ENCODE measurements at regions not wholly inside any gene's neighbourhood (a gene's known extent, or its start where the extent isn't known, plus 50 kb on each side); places are given as distances from the start of the nearest gene placed in this dataset.

DNA sequence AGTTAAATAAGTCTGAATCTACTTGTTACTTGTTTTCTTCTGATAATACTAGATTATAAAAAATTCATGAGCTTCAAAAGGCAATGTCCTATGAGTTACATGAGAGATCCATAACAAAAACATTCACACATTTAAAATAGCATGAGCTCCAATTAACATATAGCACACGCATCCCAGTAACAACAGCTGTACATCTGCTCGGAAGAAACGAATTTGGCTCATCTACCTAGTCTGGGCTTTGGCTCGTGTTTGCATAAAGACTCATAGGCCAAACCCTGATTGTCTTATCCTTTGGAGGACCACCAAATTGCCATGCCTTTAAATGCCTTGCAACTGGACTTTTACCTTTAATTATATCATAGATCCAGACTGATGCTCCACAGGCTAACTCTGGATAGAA is 259.7 kb upstream of the CHD6 start:
- POLR2A ChIA-PET = no interaction called here
- no peak for DNase-seq (ENCODE audit: extremely low spot score)
- CTCF ChIA-PET = interaction anchor here (0.7 kb wide), 1 partner anchor 140 kb away, joined by 4 read pairs; no protein-coding TSS in a partner anchor
- TF ChIP-seq TARDBP (IDR thresholded peaks at IDR 0.05) (no peak), CTBP1 (IDR thresholded peaks at IDR 0.05; ENCODE audit: borderline replicate concordance) (no peak), NFRKB (IDR thresholded peaks at IDR 0.05) (no peak), BHLHE40 (IDR thresholded peaks at IDR 0.05; ENCODE audit: borderline replicate concordance) (no peak), FOXM1 (IDR thresholded peaks at IDR 0.05; ENCODE audit: borderline replicate concordance) (no peak), PKNOX1 (IDR thresholded peaks at IDR 0.05) (no peak), L3MBTL2 (conservative IDR thresholded peaks at IDR 0.05) (no peak), HDGF (IDR thresholded peaks at IDR 0.05; ENCODE audit: borderline replicate concordance) (no peak), SUZ12 (IDR thresholded peaks at IDR 0.05) (no peak), LEF1 (IDR thresholded peaks at IDR 0.05; ENCODE audit: borderline replicate concordance) (no peak), SP1 (IDR thresholded peaks at IDR 0.05) (no peak), FOXA1 (IDR thresholded peaks at IDR 0.05) (no peak), ARNT (IDR thresholded peaks at IDR 0.05) (no peak), ELF4 (IDR thresholded peaks at IDR 0.05) (no peak), FOXK2 (IDR thresholded peaks at IDR 0.05) (no peak), ZNF384 (IDR thresholded peaks at IDR 0.05) (no peak)

DNA sequence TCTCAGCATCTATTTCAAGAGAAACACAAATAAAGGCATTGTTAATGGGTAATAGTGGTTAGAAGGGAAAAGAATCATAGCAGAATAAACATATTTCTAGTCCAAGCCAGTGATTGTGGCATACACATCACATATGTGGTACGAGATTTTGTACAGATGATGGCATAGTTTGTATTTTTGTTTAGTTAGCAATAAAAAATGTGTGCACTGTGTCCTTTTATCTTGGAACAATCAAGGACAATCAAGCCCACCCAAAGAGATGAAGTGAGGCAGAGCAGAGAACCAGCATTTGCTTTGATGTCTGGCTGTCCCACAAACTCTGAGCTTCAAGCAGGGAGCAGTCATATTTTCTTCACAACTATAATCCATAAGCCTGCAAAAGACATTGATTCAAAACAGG is 256.5 kb upstream of the CHD6 start:
- DNase-seq (ENCODE audit: extremely low spot score) = no peak
- CTCF ChIA-PET = no interaction called here

GRCh38 chr20:41872930-41873329 is 254.8 kb upstream of the CHD6 start:
- CTCF ChIA-PET = no interaction called here
- TF ChIP-seq ARNT (IDR thresholded peaks at IDR 0.05) = no peak
- TF ChIP-seq SUZ12 (IDR thresholded peaks at IDR 0.05) = no peak
- no peak for TF ChIP-seq ZNF384 (IDR thresholded peaks at IDR 0.05)
- no peak for TF ChIP-seq FOXK2 (IDR thresholded peaks at IDR 0.05)
- TF ChIP-seq L3MBTL2 (conservative IDR thresholded peaks at IDR 0.05) = no peak
- no peak for TF ChIP-seq CTBP1 (IDR thresholded peaks at IDR 0.05; ENCODE audit: borderline replicate concordance)
- no peak for TF ChIP-seq TARDBP (IDR thresholded peaks at IDR 0.05)
- TF ChIP-seq LEF1 (IDR thresholded peaks at IDR 0.05; ENCODE audit: borderline replicate concordance) = no peak
- no peak for TF ChIP-seq ELF4 (IDR thresholded peaks at IDR 0.05)
- TF ChIP-seq FOXM1 (IDR thresholded peaks at IDR 0.05; ENCODE audit: borderline replicate concordance) = no peak
- TF ChIP-seq BHLHE40 (IDR thresholded peaks at IDR 0.05; ENCODE audit: borderline replicate concordance) = no peak
- no peak for TF ChIP-seq NFRKB (IDR thresholded peaks at IDR 0.05)
- TF ChIP-seq PKNOX1 (IDR thresholded peaks at IDR 0.05) = no peak
- no peak for TF ChIP-seq FOXA1 (IDR thresholded peaks at IDR 0.05)
- POLR2A ChIA-PET = no interaction called here
- DNase-seq (ENCODE audit: extremely low spot score) = no peak

More for the DNA sequence above, 256.5 kb upstream of the CHD6 start:
- TF ChIP-seq LEF1 (IDR thresholded peaks at IDR 0.05; ENCODE audit: borderline replicate concordance) (no peak), NFRKB (IDR thresholded peaks at IDR 0.05) (no peak), CTBP1 (IDR thresholded peaks at IDR 0.05; ENCODE audit: borderline replicate concordance) (no peak), ARNT (IDR thresholded peaks at IDR 0.05) (no peak), ELF4 (IDR thresholded peaks at IDR 0.05) (no peak), BHLHE40 (IDR thresholded peaks at IDR 0.05; ENCODE audit: borderline replicate concordance) (no peak), FOXM1 (IDR thresholded peaks at IDR 0.05; ENCODE audit: borderline replicate concordance) (no peak), FOXA1 (IDR thresholded peaks at IDR 0.05) (no peak), FOXK2 (IDR thresholded peaks at IDR 0.05) (no peak)
- POLR2A ChIA-PET = no interaction called here

DNA sequence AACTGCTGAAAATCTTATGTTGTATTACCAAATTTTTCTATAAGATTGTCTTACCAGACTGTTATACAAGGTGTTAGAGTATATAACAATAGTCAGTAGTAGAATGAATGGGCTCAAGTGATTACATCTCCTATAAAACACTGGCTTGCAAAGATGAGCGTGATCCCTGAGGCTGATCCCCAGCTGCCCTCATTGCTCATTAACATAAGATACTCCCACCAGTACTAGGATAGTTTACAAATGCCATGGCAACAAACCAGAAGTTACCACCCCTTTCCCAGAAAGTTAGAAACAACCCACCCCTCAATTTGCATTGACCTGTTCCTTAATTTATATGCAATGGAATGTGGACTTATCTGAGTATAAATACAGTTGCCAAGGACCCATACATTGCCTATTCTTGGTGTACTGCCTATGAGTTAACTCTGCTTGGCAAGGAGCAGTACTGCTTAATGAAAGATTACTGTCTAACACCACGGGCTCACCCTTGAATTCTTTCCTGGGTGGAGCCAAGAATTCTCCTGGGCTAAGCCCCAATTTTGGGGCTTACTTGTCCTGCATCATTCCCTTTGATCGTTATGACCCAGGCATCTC is 252.8 kb upstream of the CHD6 start:
- ChIA-PET CTCF (no interaction called here), POLR2A (no interaction called here)
- no peak for DNase-seq (ENCODE audit: extremely low spot score)
- TF ChIP-seq HDGF (IDR thresholded peaks at IDR 0.05; ENCODE audit: borderline replicate concordance) (no peak), BHLHE40 (IDR thresholded peaks at IDR 0.05; ENCODE audit: borderline replicate concordance) (no peak), CTBP1 (IDR thresholded peaks at IDR 0.05; ENCODE audit: borderline replicate concordance) (no peak), ARNT (IDR thresholded peaks at IDR 0.05) (no peak), NFRKB (IDR thresholded peaks at IDR 0.05) (no peak), SUZ12 (IDR thresholded peaks at IDR 0.05) (no peak)

- ChIA-PET CTCF (no interaction called here), POLR2A (no interaction called here)
- no peak for DNase-seq (ENCODE audit: extremely low spot score)
- no peak for TF ChIP-seq SUZ12 (IDR thresholded peaks at IDR 0.05)
- no peak for TF ChIP-seq CTBP1 (IDR thresholded peaks at IDR 0.05; ENCODE audit: borderline replicate concordance)
- no peak for TF ChIP-seq NFRKB (IDR thresholded peaks at IDR 0.05)
- TF ChIP-seq HDGF (IDR thresholded peaks at IDR 0.05; ENCODE audit: borderline replicate concordance) = no peak
- no peak for TF ChIP-seq TARDBP (IDR thresholded peaks at IDR 0.05)
- TF ChIP-seq ARNT (IDR thresholded peaks at IDR 0.05) = no peak
- TF ChIP-seq ELF4 (IDR thresholded peaks at IDR 0.05) = no peak
- no peak for TF ChIP-seq FOXM1 (IDR thresholded peaks at IDR 0.05; ENCODE audit: borderline replicate concordance)
- no peak for TF ChIP-seq FOXK2 (IDR thresholded peaks at IDR 0.05)
Measured at GRCh38 chr20:41869261-41869660, 251.1 kb upstream of the CHD6 start.

- no peak for DNase-seq (ENCODE audit: extremely low spot score)
- ChIA-PET CTCF (interaction anchor here (0.6 kb wide), 1 partner anchor 12 kb away, joined by 3 read pairs; no protein-coding TSS in a partner anchor), POLR2A (no interaction called here)
- TF ChIP-seq TARDBP (IDR thresholded peaks at IDR 0.05) = no peak
- TF ChIP-seq SP1 (IDR thresholded peaks at IDR 0.05) = no peak
- TF ChIP-seq LEF1 (IDR thresholded peaks at IDR 0.05; ENCODE audit: borderline replicate concordance) = no peak
Measured at GRCh38 chr20:41865938-41866337, 247.8 kb upstream of the CHD6 start.

- POLR2A ChIA-PET = no interaction called here
- CTCF ChIA-PET = no interaction called here
- DNase-seq (ENCODE audit: extremely low spot score) = no peak
- no peak for TF ChIP-seq L3MBTL2 (conservative IDR thresholded peaks at IDR 0.05)
- no peak for TF ChIP-seq SP1 (IDR thresholded peaks at IDR 0.05)
- TF ChIP-seq FOXK2 (IDR thresholded peaks at IDR 0.05) = no peak
- no peak for TF ChIP-seq LEF1 (IDR thresholded peaks at IDR 0.05; ENCODE audit: borderline replicate concordance)
- TF ChIP-seq ARNT (IDR thresholded peaks at IDR 0.05) = no peak
- no peak for TF ChIP-seq ELF4 (IDR thresholded peaks at IDR 0.05)
- TF ChIP-seq ZNF384 (IDR thresholded peaks at IDR 0.05) = no peak
- TF ChIP-seq NFRKB (IDR thresholded peaks at IDR 0.05) = no peak
- no peak for TF ChIP-seq PKNOX1 (IDR thresholded peaks at IDR 0.05)
Measured at GRCh38 chr20:41862476-41862875, 244.3 kb upstream of the CHD6 start.
